Vagina (tissue), 2 donors: ENCODE measurements at regions not wholly inside any gene's neighbourhood (a gene's known extent, or its start where the extent isn't known, plus 50 kb on each side); places are given as distances from the start of the nearest gene placed in this dataset.

Source experiments
- DNase-seq, 2 donors: peaks; one replicate each; pipeline ENCODE4 v3.0.0-alpha.2; 2017; ENCODE audit errors: extremely low spot score in 2 of 2
- H3K27ac ChIP-seq: fragments of 200-600 bp; sonication (generic); one replicate; pipeline ENCODE4 v1.5.1; 2019
- H3K27me3 ChIP-seq: fragments of 200-600 bp; sonication (generic); one replicate; pipeline ENCODE4 v1.5.1; 2019
- H3K36me3 ChIP-seq, 2 donors: fragments of 200-600 bp; sonication (generic); one replicate each; pipeline ENCODE4 v1.5.1; 2017 to 2019
- H3K4me1 ChIP-seq: fragments of 200-600 bp; sonication (generic); one replicate; pipeline ENCODE4 v1.5.1; 2019
- H3K4me3 ChIP-seq, 2 donors: fragments of 200-600 bp; sonication (generic); 1 replicate in 1 of 2; 2 replicates in 1 of 2; pipeline ENCODE4 v1.5.1; 2016 to 2019
- H3K9me3 ChIP-seq: fragments of 200-600 bp; sonication (generic); one replicate; pipeline ENCODE4 v1.5.1; 2019
- CTCF ChIP-seq, 3 experiments: fragments of 450-650 bp in 2 of 3; fragments of 200-600 bp in 1 of 3; sonication (generic) in 1 of 3; IDR thresholded peaks; one replicate each; pipeline ENCODE4 v1.5.1; 2017 to 2019; ENCODE audit warnings: antibody characterized with exemption in 3 of 3, mild to moderate bottlenecking in 2 of 3, moderate library complexity in 2 of 3
- POLR2A ChIP-seq, 2 donors: fragments of 450-650 bp; IDR thresholded peaks; one replicate each; pipeline ENCODE4 v1.6.1; 2017; ENCODE audit warnings: antibody characterized with exemption in 2 of 2, mild to moderate bottlenecking in 2 of 2, moderate library complexity in 2 of 2
- POLR2AphosphoS5 ChIP-seq, 2 donors: sonication (generic); formaldehyde crosslinking; IDR thresholded peaks; one replicate each; pipeline ENCODE4 v1.9.0; 2017; ENCODE audit warnings: antibody characterized with exemption in 2 of 2, mild to moderate bottlenecking in 2 of 2, low read depth in 1 of 2; ENCODE audit not compliant: insufficient read depth in 1 of 2
- intact Hi-C: fragments of 100-400 bp; cut with DNase I; formaldehyde crosslinking; loops from one replicate; pipeline ENCODE4 v1.15.1; 2023

- Histone ChIP-seq H3K9me3 (no peaks in the 10 kb centered on the region), H3K27ac (no peak overlapping the region), H3K4me3 (no peak overlapping the region), H3K4me1 (no peaks in the 10 kb centered on the region), H3K27me3 (no peaks in the 10 kb centered on the region), H3K36me3 (no peaks in the 10 kb centered on the region)
- intact Hi-C loops, result no loop called here
- no peak for DNase-seq
- TF ChIP-seq POLR2A (IDR thresholded peaks at IDR 0.05), result no peak
- TF ChIP-seq CTCF (IDR thresholded peaks at IDR 0.05), result no peak
These were observed 81.6 kb upstream of the IRF2BP2 start for GRCh38 chr1:234691567-234691966.

- no peak overlapping the region for H3K27ac ChIP-seq
- H3K4me3 ChIP-seq, result no peak overlapping the region
- TF ChIP-seq POLR2A (IDR thresholded peaks at IDR 0.05) (no peak), POLR2AphosphoS5 (IDR thresholded peaks at IDR 0.05; ENCODE audit: insufficient read depth in 1 of 2, low read depth in 1 of 2) (no peak), CTCF (IDR thresholded peaks at IDR 0.05) (no peak)
- intact Hi-C loops, result no loop called here
- no peaks in the 10 kb centered on the region for H3K4me1 ChIP-seq
- H3K36me3 ChIP-seq, result no peaks in the 10 kb centered on the region
- no peaks in the 10 kb centered on the region for H3K9me3 ChIP-seq
- H3K27me3 ChIP-seq, result no peaks in the 10 kb centered on the region
- no peak for DNase-seq
These were observed 80.9 kb upstream of the IRF2BP2 start for GRCh38 chr1:234690872-234691271.

GRCh38 chr1:234689236-234689635, 79.3 kb upstream of the IRF2BP2 start:
- H3K36me3 ChIP-seq, result no peaks in the 10 kb centered on the region
- no peaks in the 10 kb centered on the region for H3K9me3 ChIP-seq
- H3K27ac ChIP-seq, result no peak overlapping the region
- TF ChIP-seq POLR2AphosphoS5 (IDR thresholded peaks at IDR 0.05; ENCODE audit: insufficient read depth in 1 of 2, low read depth in 1 of 2), result no peak
- TF ChIP-seq POLR2A (IDR thresholded peaks at IDR 0.05), result no peak
- TF ChIP-seq CTCF (IDR thresholded peaks at IDR 0.05), result no peak
- no peak overlapping the region for H3K4me3 ChIP-seq
- H3K27me3 ChIP-seq, result no peaks in the 10 kb centered on the region
- intact Hi-C loops, result no loop called here
- peaks cover 7% of the 10 kb centered on the region for H3K4me1 ChIP-seq
- DNase-seq, result no peak

- intact Hi-C loops, result no loop called here
These were observed 77.0 kb upstream of the IRF2BP2 start for GRCh38 chr1:234687011-234687410.

GRCh38 chr1:234686035-234686434, 76.1 kb upstream of the IRF2BP2 start:
- H3K9me3 ChIP-seq, result no peaks in the 10 kb centered on the region
- peaks cover 20% of the 10 kb centered on the region for H3K4me1 ChIP-seq
- H3K27ac ChIP-seq, result no peak overlapping the region
- H3K36me3 ChIP-seq, result no peaks in the 10 kb centered on the region
- intact Hi-C loops, result no loop called here
- no peak overlapping the region for H3K4me3 ChIP-seq
- no peaks in the 10 kb centered on the region for H3K27me3 ChIP-seq
- DNase-seq, result no peak
- TF ChIP-seq POLR2A (IDR thresholded peaks at IDR 0.05), result no peak
- TF ChIP-seq CTCF (IDR thresholded peaks at IDR 0.05), result no peak
- TF ChIP-seq POLR2AphosphoS5 (IDR thresholded peaks at IDR 0.05; ENCODE audit: insufficient read depth in 1 of 2, low read depth in 1 of 2), result no peak

More at GRCh38 chr1:234687011-234687410, 77.0 kb upstream of the IRF2BP2 start:
- no peak overlapping the region for H3K4me3 ChIP-seq
- peaks cover 20% of the 10 kb centered on the region for H3K4me1 ChIP-seq
- no peaks in the 10 kb centered on the region for H3K27me3 ChIP-seq
- H3K27ac ChIP-seq, result no peak overlapping the region
- H3K36me3 ChIP-seq, result no peaks in the 10 kb centered on the region
- no peaks in the 10 kb centered on the region for H3K9me3 ChIP-seq
- TF ChIP-seq POLR2AphosphoS5 (IDR thresholded peaks at IDR 0.05; ENCODE audit: insufficient read depth in 1 of 2, low read depth in 1 of 2) (no peak), CTCF (IDR thresholded peaks at IDR 0.05) (no peak), POLR2A (IDR thresholded peaks at IDR 0.05) (no peak)
- no peak for DNase-seq
